Ovary (tissue), 7 donors: ENCODE measurements at regions not wholly inside any gene's neighbourhood (a gene's known extent, or its start where the extent isn't known, plus 50 kb on each side); places are given as distances from the start of the nearest gene placed in this dataset.

ENCODE experiments used
- DNase-seq, 5 donors: peaks; one replicate each; pipeline ENCODE4 v3.0.0-alpha.2; 2019 to 2020
- H3K27ac ChIP-seq, 2 donors: fragments of 200-600 bp; one replicate each; pipeline versions ENCODE4 v1.5.1 to v1.8.0; 2019 to 2022
- H3K27me3 ChIP-seq: fragments of 200-600 bp; one replicate; pipeline ENCODE4 v1.8.0; 2022
- H3K36me3 ChIP-seq: fragments of 200-600 bp; sonication (generic); one replicate; pipeline ENCODE4 v1.5.1; 2019
- H3K4me1 ChIP-seq: one replicate; pipeline ENCODE4 v1.8.1; 2013; ENCODE audit warnings: mild to moderate bottlenecking, moderate library complexity; ENCODE audit not compliant: insufficient read depth
- H3K4me3 ChIP-seq: fragments of 200-600 bp; sonication (generic); one replicate; pipeline ENCODE4 v1.5.1; 2017
- H3K9me3 ChIP-seq, 2 donors: fragments of 200-600 bp in 1 of 2; sonication (generic) in 1 of 2; one replicate each; pipeline versions ENCODE4 v1.5.1 to v1.8.1; 2013 to 2019; ENCODE audit warnings: mild to moderate bottlenecking in 1 of 2, moderate library complexity in 1 of 2
- CTCF ChIP-seq, 3 donors: fragments of 450-650 bp in 2 of 3; fragments of 200-600 bp in 1 of 3; IDR thresholded peaks; one replicate each; pipeline versions ENCODE4 v1.5.1 to v1.8.0; 2016 to 2022; ENCODE audit warnings: antibody characterized with exemption in 3 of 3, mild to moderate bottlenecking in 1 of 3
- EP300 ChIP-seq: sonication (generic); formaldehyde crosslinking; IDR thresholded peaks from one replicate; pipeline ENCODE4 v1.6.1; 2017; ENCODE audit warnings: antibody characterized with exemption
- POLR2A ChIP-seq: fragments of 450-650 bp; IDR thresholded peaks from one replicate; pipeline ENCODE4 v1.6.1; 2017; ENCODE audit warnings: antibody characterized with exemption, mild to moderate bottlenecking, moderate library complexity
- WGBS, 3 donors: extraction: QIAGEN DNeasy Blood & Tissue Kit in 1 of 3; methylation state at CpG; one replicate each; pipeline versions ENCODE4 v1.1.5 to v1.1.7; 2013 to 2017; 5-methylcytosine and 5-hydroxymethylcytosine counted together
- intact Hi-C, 4 donors: fragments of 100-400 bp; cut with DNase I; formaldehyde crosslinking; loops; one replicate each; pipeline versions ENCODE4 v1.11.0 to v1.15.1; 2022 to 2023
- donor health status: DM: no; HTN: no; CAD: no; lungs with moderate emphysema.
- donor health status: DM: no; HTN: no; CAD: no.
- donor health status: Bipolar disorder and iron deficiency.
- donor health status: DM: no; HTN: no; CAD: no.
- donor health status: DM: yes; HTN: yes; CAD: no.

- Histone ChIP-seq H3K27ac (no peak overlapping the region), H3K36me3 (no peaks in the 10 kb centered on the region), H3K4me1 (no peaks in the 10 kb centered on the region), H3K27me3 (no peaks in the 10 kb centered on the region), H3K9me3 (no peaks in the 10 kb centered on the region), H3K4me3 (no peak overlapping the region)
- TF ChIP-seq CTCF (IDR thresholded peaks at IDR 0.05) (no peak), EP300 (no peak), POLR2A (no peak)
- intact Hi-C loops, result no loop called here
- DNase-seq, result no peak
- 10 to 24% (median 21%) methylated on average over 4 of the region's 4 CpGs for WGBS, 3 donors
Measured at GRCh38 chr16:54231919-54232318, 54.7 kb downstream of the IRX3 start.

GRCh38 chr16:54231336-54231735 is 55.3 kb downstream of the IRX3 start:
- DNase-seq, result no peak
- Histone ChIP-seq H3K4me1 (no peaks in the 10 kb centered on the region), H3K4me3 (no peak overlapping the region), H3K27ac (no peak overlapping the region), H3K9me3 (no peaks in the 10 kb centered on the region), H3K27me3 (no peaks in the 10 kb centered on the region), H3K36me3 (no peaks in the 10 kb centered on the region)
- WGBS, 3 donors, result 35 to 52% (median 48%) methylated on average over 1 of the region's 1 CpG
- TF ChIP-seq EP300, result no peak
- intact Hi-C loops, result no loop called here

GRCh38 chr16:54228325-54228724 is 58.3 kb downstream of the IRX3 start:
- no peaks in the 10 kb centered on the region for H3K4me1 ChIP-seq
- no peak for TF ChIP-seq EP300
- no peak for TF ChIP-seq CTCF (IDR thresholded peaks at IDR 0.05)
- no peak for TF ChIP-seq POLR2A
- no peak overlapping the region for H3K27ac ChIP-seq
- no peaks in the 10 kb centered on the region for H3K36me3 ChIP-seq
- WGBS, 3 donors, result 89 to 96% (median 96%) methylated on average over 3 of the region's 3 CpGs
- intact Hi-C loops, result no loop called here
- no peak for DNase-seq
- no peaks in the 10 kb centered on the region for H3K9me3 ChIP-seq
- no peaks in the 10 kb centered on the region for H3K27me3 ChIP-seq
- no peak overlapping the region for H3K4me3 ChIP-seq

- Histone ChIP-seq H3K4me1 (no peaks in the 10 kb centered on the region), H3K36me3 (no peaks in the 10 kb centered on the region), H3K9me3 (no peaks in the 10 kb centered on the region), H3K4me3 (no peak overlapping the region), H3K27me3 (no peaks in the 10 kb centered on the region), H3K27ac (no peak overlapping the region)
- TF ChIP-seq EP300 (no peak), POLR2A (no peak), CTCF (IDR thresholded peaks at IDR 0.05) (no peak)
- no peak for DNase-seq
- intact Hi-C loops, result no loop called here
- WGBS, 3 donors, result 64 to 80% (median 70%) methylated on average over 10 of the region's 10 CpGs
Measured at GRCh38 chr16:54226296-54227010, 60.1 kb downstream of the IRX3 start.

- WGBS, 3 donors, result 37 to 53% (median 43%) methylated on average over 2 of the region's 2 CpGs
- H3K36me3 ChIP-seq, result no peaks in the 10 kb centered on the region
- no peak for TF ChIP-seq EP300
- no peak for TF ChIP-seq CTCF (IDR thresholded peaks at IDR 0.05)
- TF ChIP-seq POLR2A, result no peak
- H3K4me3 ChIP-seq, result no peak overlapping the region
- DNase-seq, result no peak
- H3K9me3 ChIP-seq, result no peaks in the 10 kb centered on the region
- H3K27me3 ChIP-seq, result no peaks in the 10 kb centered on the region
- intact Hi-C loops, result no loop called here
- H3K27ac ChIP-seq, result no peak overlapping the region
- H3K4me1 ChIP-seq, result peaks cover 3% of the 10 kb centered on the region
Measured at GRCh38 chr16:54219709-54220108, 66.9 kb downstream of the IRX3 start.
